ENCODE measurements at regions not wholly inside any gene's neighbourhood (a gene's known extent, or its start where the extent isn't known, plus 50 kb on each side); places are given as distances from the start of the nearest gene placed in this dataset.

- Mint-ChIP-seq H3K4me1 (ENCODE audit: low read depth) (no peaks in the 10 kb centered on the region), H3K9me3 (peaks cover 13% of the 10 kb centered on the region), H3K4me3 (no peak overlapping the region), H3K36me3 (ENCODE audit: low read depth) (no peaks in the 10 kb centered on the region), H3K27me3 (no peaks in the 10 kb centered on the region), H3K27ac (no peak overlapping the region)
- TF ChIP-seq CTCF (IDR thresholded peaks at IDR 0.05) = no peak
- H3K27ac ChIP-seq (ENCODE audit: low read depth in 1 of 2, low read length in 2 of 2) = no peak overlapping the region
- intact Hi-C loops (cut with DNase I, micrococcal nuclease) = no loop called here
- H3K27me3 ChIP-seq (ENCODE audit: control insufficient read depth in 1 of 2, insufficient read depth in 2 of 2, low read length in 2 of 2) = no peaks in the 10 kb centered on the region
- no peaks in the 10 kb centered on the region for H3K36me3 ChIP-seq (ENCODE audit: insufficient read depth, low read length)
- no peak for ATAC-seq (ENCODE audit: poor library complexity)
- no peak overlapping the region for H3K4me3 ChIP-seq (ENCODE audit: low read length)
- ChIA-PET POLR2A (no interaction called here), CTCF (no interaction called here)
- DNase-seq = no peak
- no peaks in the 10 kb centered on the region for H3K9me3 ChIP-seq (ENCODE audit: control insufficient read depth in 1 of 2, insufficient read depth in 1 of 2, low read length in 2 of 2)
- H3K4me1 ChIP-seq (ENCODE audit: insufficient read depth, low read length) = no peaks in the 10 kb centered on the region
These were observed 210.8 kb downstream of the FGF10 start for GRCh38 chr5:44178414-44178813.

DNA sequence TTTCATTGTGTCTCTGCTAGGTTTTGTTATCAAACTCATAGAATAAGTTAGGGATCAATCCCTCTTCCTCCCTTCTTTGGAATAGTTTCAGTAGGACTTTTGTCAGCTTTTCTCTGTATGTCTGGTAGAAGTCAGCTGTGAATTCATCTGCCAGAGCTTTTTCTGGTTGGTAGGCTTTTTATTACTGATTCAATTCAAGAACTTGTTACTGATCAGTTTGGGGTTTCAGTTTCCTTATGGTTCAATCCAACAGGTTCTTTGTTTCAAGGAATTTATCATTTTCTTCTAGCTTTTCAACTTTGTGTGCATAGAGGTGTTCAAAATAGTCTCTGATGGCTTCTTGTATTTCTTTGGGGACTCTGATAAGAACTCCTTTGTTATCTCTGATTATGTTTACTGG lies 221.7 kb downstream of the FGF10 start:
- intact Hi-C loops (cut with DNase I, micrococcal nuclease) = no loop called here
- Histone ChIP-seq H3K27me3 (ENCODE audit: control insufficient read depth in 1 of 2, insufficient read depth in 2 of 2, low read length in 2 of 2) (no peaks in the 10 kb centered on the region), H3K36me3 (ENCODE audit: insufficient read depth, low read length) (no peaks in the 10 kb centered on the region), H3K27ac (ENCODE audit: low read depth in 1 of 2, low read length in 2 of 2) (no peak overlapping the region), H3K9me3 (ENCODE audit: control insufficient read depth in 1 of 2, insufficient read depth in 1 of 2, low read length in 2 of 2) (peaks cover 0 to 13% of the 10 kb centered on the region in 2 experiments), H3K4me1 (ENCODE audit: insufficient read depth, low read length) (no peaks in the 10 kb centered on the region), H3K4me3 (ENCODE audit: low read length) (no peak overlapping the region)
- peaks cover 16% of the 10 kb centered on the region for H3K9me3 Mint-ChIP-seq
- CTCF ChIA-PET = no interaction called here
- POLR2A ChIA-PET = no interaction called here
- H3K4me3 Mint-ChIP-seq = no peak overlapping the region
- no peak for ATAC-seq (ENCODE audit: poor library complexity)
- H3K27ac Mint-ChIP-seq = no peak overlapping the region
- no peaks in the 10 kb centered on the region for H3K27me3 Mint-ChIP-seq
- DNase-seq = no peak
- TF ChIP-seq CTCF (IDR thresholded peaks at IDR 0.05) = no peak
- no peaks in the 10 kb centered on the region for H3K36me3 Mint-ChIP-seq (ENCODE audit: low read depth)
- no peaks in the 10 kb centered on the region for H3K4me1 Mint-ChIP-seq (ENCODE audit: low read depth)

GRCh38 chr5:44160369-44160768 lies 228.9 kb downstream of the FGF10 start:
- H3K27me3 ChIP-seq (ENCODE audit: control insufficient read depth in 1 of 2, insufficient read depth in 2 of 2, low read length in 2 of 2) = no peaks in the 10 kb centered on the region
- H3K9me3 ChIP-seq (ENCODE audit: control insufficient read depth in 1 of 2, insufficient read depth in 1 of 2, low read length in 2 of 2) = peaks cover 0 to 4% of the 10 kb centered on the region in 2 experiments
- no peaks in the 10 kb centered on the region for H3K36me3 Mint-ChIP-seq (ENCODE audit: low read depth)
- H3K4me3 ChIP-seq (ENCODE audit: low read length) = no peak overlapping the region
- H3K4me1 Mint-ChIP-seq (ENCODE audit: low read depth) = no peaks in the 10 kb centered on the region
- TF ChIP-seq CTCF (IDR thresholded peaks at IDR 0.05) = no peak
- no peak overlapping the region for H3K27ac ChIP-seq (ENCODE audit: low read depth in 1 of 2, low read length in 2 of 2)
- no peaks in the 10 kb centered on the region for H3K36me3 ChIP-seq (ENCODE audit: insufficient read depth, low read length)
- H3K9me3 Mint-ChIP-seq = peaks cover 5% of the 10 kb centered on the region
- ChIA-PET POLR2A (no interaction called here), CTCF (no interaction called here)
- DNase-seq (no peak), ATAC-seq (ENCODE audit: poor library complexity) (no peak)
- intact Hi-C loops (cut with DNase I, micrococcal nuclease) = no loop called here
- H3K27ac Mint-ChIP-seq = no peak overlapping the region
- no peaks in the 10 kb centered on the region for H3K4me1 ChIP-seq (ENCODE audit: insufficient read depth, low read length)
- no peak overlapping the region for H3K4me3 Mint-ChIP-seq
- no peaks in the 10 kb centered on the region for H3K27me3 Mint-ChIP-seq
